H1 (cell line): ENCODE measurements at regions not wholly inside any gene's neighbourhood (a gene's known extent, or its start where the extent isn't known, plus 50 kb on each side); places are given as distances from the start of the nearest gene placed in this dataset.

Experiments
- ATF2 ChIP-seq: IDR thresholded peaks from 2 replicates; pipeline ENCODE4 v1.6.1; 2012; ENCODE audit warnings: low read length, inconsistent platforms
- CHD7 ChIP-seq: fragments of 300-600 bp; sonication (generic); IDR thresholded peaks from 2 replicates; pipeline ENCODE4 v1.7.1; 2012; ENCODE audit warnings: low read length, moderate library complexity, mild to moderate bottlenecking, inconsistent platforms; ENCODE audit not compliant: insufficient replicate concordance
- FOSL1 ChIP-seq: IDR thresholded peaks from 2 replicates; pipeline ENCODE4 v1.6.1; 2011; ENCODE audit warnings: mild to moderate bottlenecking, low read depth, low read length, moderate library complexity; ENCODE audit not compliant: insufficient read depth
- JUN ChIP-seq: IDR thresholded peaks from 2 replicates; pipeline ENCODE4 v1.6.1; 2011; ENCODE audit warnings: low read depth, mild to moderate bottlenecking, improper control_type of control experiment, low read length
- SAP30 ChIP-seq: fragments of 300-600 bp; sonication (generic); IDR thresholded peaks from 2 replicates; pipeline ENCODE4 v1.7.1; 2012; ENCODE audit warnings: low read length, moderate library complexity, mild to moderate bottlenecking, inconsistent platforms; ENCODE audit not compliant: insufficient read depth, insufficient replicate concordance

GRCh38 chr2:100200985-100201384 lies 58.6 kb upstream of the AFF3 start (continued):
- no peak for TF ChIP-seq CHD7
- TF ChIP-seq FOSL1, result no peak
- no peak for TF ChIP-seq ATF2
- TF ChIP-seq SAP30, result no peak
- TF ChIP-seq JUN, result no peak
